Ishikawa (cell line): ENCODE measurements at regions not wholly inside any gene's neighbourhood (a gene's known extent, or its start where the extent isn't known, plus 50 kb on each side); places are given as distances from the start of the nearest gene placed in this dataset.

Experiments used
- EGR1 ChIP-seq: IDR thresholded peaks from 2 replicates; pipeline ENCODE4 v1.6.1; 2012
- EP300 ChIP-seq: IDR thresholded peaks from 2 replicates; pipeline ENCODE4 v1.6.1; 2012; ENCODE audit warnings: borderline replicate concordance
- FOXM1 ChIP-seq: IDR thresholded peaks from 2 replicates; pipeline ENCODE4 v1.6.1; 2012; ENCODE audit warnings: low read depth, borderline replicate concordance
- YY1 ChIP-seq: IDR thresholded peaks from 2 replicates; pipeline ENCODE4 v1.6.1; 2012; ENCODE audit warnings: low read depth
- ZBTB7A ChIP-seq: IDR thresholded peaks from 2 replicates; pipeline ENCODE4 v1.6.1; 2012; ENCODE audit warnings: low read depth
- TF ChIP-seq, protein P1 (sequence below): IDR thresholded peaks from 2 replicates; pipeline ENCODE4 v1.6.1; 2012; ENCODE audit warnings: low read depth, mild to moderate bottlenecking

DNA sequence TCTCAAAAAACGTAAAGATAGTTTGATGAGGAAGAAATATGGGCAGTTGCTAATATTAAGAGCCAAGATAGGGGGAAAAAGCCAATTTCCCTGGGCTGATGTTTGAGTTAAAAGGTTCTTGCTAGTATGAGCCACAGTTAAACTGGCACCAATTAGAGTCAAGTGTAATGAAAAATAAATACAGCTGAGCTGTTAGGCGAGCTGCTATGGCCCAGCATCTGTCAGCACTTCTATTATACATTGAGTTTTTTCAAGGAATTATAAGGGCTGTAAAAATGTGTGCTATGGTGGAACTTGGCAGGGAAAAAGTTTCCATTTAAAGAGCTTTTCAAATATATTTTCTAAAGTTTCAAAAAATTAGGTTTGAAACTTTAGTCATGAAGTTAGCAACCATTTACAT lies 279.6 kb downstream of the CYRIA start:
- TF ChIP-seq YY1 (no peak), EGR1 (no peak), EP300 (no peak), ZBTB7A (no peak), FOXM1 (no peak)
- TF ChIP-seq, protein P1, sequence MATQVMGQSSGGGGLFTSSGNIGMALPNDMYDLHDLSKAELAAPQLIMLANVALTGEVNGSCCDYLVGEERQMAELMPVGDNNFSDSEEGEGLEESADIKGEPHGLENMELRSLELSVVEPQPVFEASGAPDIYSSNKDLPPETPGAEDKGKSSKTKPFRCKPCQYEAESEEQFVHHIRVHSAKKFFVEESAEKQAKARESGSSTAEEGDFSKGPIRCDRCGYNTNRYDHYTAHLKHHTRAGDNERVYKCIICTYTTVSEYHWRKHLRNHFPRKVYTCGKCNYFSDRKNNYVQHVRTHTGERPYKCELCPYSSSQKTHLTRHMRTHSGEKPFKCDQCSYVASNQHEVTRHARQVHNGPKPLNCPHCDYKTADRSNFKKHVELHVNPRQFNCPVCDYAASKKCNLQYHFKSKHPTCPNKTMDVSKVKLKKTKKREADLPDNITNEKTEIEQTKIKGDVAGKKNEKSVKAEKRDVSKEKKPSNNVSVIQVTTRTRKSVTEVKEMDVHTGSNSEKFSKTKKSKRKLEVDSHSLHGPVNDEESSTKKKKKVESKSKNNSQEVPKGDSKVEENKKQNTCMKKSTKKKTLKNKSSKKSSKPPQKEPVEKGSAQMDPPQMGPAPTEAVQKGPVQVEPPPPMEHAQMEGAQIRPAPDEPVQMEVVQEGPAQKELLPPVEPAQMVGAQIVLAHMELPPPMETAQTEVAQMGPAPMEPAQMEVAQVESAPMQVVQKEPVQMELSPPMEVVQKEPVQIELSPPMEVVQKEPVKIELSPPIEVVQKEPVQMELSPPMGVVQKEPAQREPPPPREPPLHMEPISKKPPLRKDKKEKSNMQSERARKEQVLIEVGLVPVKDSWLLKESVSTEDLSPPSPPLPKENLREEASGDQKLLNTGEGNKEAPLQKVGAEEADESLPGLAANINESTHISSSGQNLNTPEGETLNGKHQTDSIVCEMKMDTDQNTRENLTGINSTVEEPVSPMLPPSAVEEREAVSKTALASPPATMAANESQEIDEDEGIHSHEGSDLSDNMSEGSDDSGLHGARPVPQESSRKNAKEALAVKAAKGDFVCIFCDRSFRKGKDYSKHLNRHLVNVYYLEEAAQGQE, result no peak
